ENCODE measurements at regions not wholly inside any gene's neighbourhood (a gene's known extent, or its start where the extent isn't known, plus 50 kb on each side); places are given as distances from the start of the nearest gene placed in this dataset.

DNA sequence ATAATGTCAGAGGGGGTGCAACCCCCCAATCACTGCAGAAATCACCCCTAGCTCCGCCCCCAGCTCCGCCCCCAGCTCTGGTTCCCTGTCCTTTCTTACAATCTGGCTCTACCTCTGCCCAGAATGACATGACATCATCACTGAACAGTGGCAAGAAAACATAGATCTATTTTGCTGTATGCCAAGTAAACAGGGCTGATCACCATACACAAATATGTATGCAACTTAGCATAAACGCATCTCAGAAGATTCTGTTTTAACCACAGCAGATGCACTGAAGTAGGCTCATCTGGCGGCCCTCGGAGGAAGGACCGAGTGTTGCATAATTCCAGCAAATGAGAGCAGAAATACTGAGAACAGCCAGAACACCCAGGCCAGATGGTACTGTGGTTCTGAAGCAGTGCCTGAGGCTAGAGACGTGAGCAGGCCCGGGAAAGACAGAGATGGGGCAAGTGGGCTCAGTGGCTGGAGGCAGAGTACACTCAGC lies 293.3 kb upstream of the KLF14 start:
- TF ChIP-seq, protein P1, sequence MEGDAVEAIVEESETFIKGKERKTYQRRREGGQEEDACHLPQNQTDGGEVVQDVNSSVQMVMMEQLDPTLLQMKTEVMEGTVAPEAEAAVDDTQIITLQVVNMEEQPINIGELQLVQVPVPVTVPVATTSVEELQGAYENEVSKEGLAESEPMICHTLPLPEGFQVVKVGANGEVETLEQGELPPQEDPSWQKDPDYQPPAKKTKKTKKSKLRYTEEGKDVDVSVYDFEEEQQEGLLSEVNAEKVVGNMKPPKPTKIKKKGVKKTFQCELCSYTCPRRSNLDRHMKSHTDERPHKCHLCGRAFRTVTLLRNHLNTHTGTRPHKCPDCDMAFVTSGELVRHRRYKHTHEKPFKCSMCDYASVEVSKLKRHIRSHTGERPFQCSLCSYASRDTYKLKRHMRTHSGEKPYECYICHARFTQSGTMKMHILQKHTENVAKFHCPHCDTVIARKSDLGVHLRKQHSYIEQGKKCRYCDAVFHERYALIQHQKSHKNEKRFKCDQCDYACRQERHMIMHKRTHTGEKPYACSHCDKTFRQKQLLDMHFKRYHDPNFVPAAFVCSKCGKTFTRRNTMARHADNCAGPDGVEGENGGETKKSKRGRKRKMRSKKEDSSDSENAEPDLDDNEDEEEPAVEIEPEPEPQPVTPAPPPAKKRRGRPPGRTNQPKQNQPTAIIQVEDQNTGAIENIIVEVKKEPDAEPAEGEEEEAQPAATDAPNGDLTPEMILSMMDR (IDR thresholded peaks at IDR 0.05; ENCODE audit: control extremely low read depth, extremely low read depth, low read depth, missing control alignments), result no peak
- DNase-seq (ENCODE audit: extremely low spot score), result peak; percentile 24
- ChIA-PET POLR2A (no interaction called here), CTCF (interaction anchor here (1.0 to 5.9 kb wide), 7 partner anchors 8 to 130 kb away, joined by 3 to 38 read pairs (median 6); no protein-coding TSS in a partner anchor)

DNA sequence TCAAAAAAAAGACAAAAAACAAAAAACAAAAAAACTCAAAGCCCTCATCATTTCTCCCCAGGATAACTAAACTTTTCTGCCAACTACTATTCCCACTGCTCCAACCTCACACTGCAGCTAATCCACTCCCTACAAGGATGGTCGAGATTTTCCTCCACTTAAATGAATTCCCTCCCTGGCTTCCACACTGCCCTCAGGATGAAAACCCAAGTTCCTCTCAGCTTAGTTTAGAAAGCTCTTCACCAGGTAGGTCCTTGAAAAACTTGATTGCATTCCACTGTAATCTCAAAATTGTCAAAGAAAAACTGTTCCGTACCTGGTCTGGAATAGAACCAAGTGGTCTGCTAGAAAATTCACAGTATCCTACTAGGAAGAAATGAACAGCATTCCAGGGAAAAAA lies 294.3 kb upstream of the KLF14 start:
- ChIA-PET CTCF (interaction anchor here (0.8 to 5.9 kb wide), 7 partner anchors 9 to 131 kb away, joined by 3 to 38 read pairs (median 6); no protein-coding TSS in a partner anchor), POLR2A (interaction anchor here (0.6 kb wide), 1 partner anchor 1542 kb away, joined by 3 read pairs; no protein-coding TSS in a partner anchor)
- DNase-seq (ENCODE audit: extremely low spot score), result no peak
- TF ChIP-seq, protein P1 (IDR thresholded peaks at IDR 0.05; ENCODE audit: control extremely low read depth, extremely low read depth, low read depth, missing control alignments), result no peak

DNA sequence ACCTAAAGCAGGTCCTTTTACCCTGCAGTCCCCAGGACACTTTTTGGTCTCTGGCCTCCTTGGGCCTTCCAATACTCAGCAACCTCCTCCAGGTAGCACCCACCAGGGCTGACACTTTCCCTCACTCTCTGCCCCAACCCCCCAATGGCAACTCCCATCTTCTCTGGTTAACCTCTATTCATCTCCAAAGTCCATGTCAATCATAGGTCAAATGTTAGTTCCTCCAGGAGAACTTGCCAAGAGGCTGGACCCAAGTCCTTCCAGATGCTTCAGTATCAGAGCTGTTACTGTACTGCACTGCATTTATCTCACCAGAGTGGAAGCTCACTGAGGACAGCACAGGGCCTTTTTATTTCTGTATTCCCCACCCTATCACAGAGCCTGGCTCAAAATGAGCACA lies 295.0 kb upstream of the KLF14 start:
- CTCF ChIA-PET, result interaction anchor here (0.8 to 5.9 kb wide), 6 partner anchors 12 to 132 kb away, joined by 3 to 38 read pairs (median 8); no protein-coding TSS in a partner anchor
- TF ChIP-seq, protein P1 (IDR thresholded peaks at IDR 0.05; ENCODE audit: control extremely low read depth, extremely low read depth, low read depth, missing control alignments), result no peak
- no peak for DNase-seq (ENCODE audit: extremely low spot score)
- POLR2A ChIA-PET, result interaction anchor here (0.6 kb wide), 1 partner anchor 1543 kb away, joined by 3 read pairs; no protein-coding TSS in a partner anchor

DNA sequence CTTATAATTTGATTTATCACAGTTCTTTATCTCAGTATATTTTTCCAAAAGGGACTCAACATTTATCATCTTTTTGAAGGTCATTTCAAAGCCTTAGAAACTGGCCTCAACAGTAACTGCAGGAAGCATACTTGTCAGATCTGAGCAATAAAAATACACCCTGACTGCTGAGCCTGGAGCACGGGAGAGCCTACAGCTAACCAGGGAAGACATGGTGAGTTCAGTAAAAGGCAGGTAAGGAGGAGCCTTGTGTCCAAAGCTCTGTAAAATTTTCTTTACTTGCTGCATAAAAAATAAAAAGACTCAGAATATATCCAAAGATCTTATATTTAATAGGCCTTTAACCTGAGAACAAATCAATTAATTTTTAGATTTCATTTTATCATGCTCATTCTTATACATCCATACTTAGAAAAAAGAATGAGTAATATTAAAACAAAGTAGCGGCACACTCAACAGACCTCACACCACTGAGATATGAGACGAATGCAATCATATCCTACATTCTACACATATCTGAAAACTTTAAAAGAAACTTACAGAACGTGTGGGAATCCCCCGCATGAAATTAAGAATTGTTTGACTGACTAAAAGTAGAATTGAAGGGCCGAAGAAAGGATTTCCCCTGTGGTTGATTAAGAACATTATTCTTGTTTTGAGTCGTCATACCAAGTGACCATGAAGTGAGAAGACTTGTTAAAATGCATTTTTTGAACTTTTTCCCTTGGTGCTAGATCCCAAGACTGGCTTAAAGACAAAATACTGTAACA lies 296.4 kb upstream of the MKLN1 start:
- TF ChIP-seq, protein P1 (IDR thresholded peaks at IDR 0.05; ENCODE audit: control extremely low read depth, extremely low read depth, low read depth, missing control alignments), result no peak
- ChIA-PET CTCF (interaction anchor here (1.0 to 5.9 kb wide), 2 partner anchors 9 to 72 kb away, joined by 3 to 38 read pairs; no protein-coding TSS in a partner anchor), POLR2A (no interaction called here)
- DNase-seq (ENCODE audit: extremely low spot score), result peak; percentile 52

DNA sequence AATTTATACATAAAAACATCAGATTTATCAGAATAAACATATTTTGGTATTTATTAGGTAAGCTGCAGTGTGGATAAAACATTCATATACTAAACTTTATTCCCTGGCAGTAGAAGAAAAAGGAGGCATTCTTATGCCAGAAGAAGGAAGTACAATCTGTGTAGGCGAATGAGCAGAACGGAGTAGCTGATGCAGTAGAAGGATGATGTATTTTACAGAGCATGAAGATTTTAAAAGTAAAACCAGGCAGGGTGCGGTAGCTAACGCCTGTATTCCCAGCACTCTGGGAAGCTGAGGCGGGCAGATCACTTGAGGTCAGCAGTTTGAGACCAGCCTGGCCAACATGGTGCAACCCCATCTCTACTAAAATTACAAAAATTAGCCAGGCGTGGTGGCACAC lies 294.9 kb upstream of the MKLN1 start:
- no peak for DNase-seq (ENCODE audit: extremely low spot score)
- ChIA-PET CTCF (interaction anchor here (0.9 to 1.8 kb wide), 3 partner anchors 50 to 136 kb away, joined by 3 to 8 read pairs (median 8); no protein-coding TSS in a partner anchor), POLR2A (no interaction called here)
- TF ChIP-seq, protein P1 (IDR thresholded peaks at IDR 0.05; ENCODE audit: control extremely low read depth, extremely low read depth, low read depth, missing control alignments), result no peak

DNA sequence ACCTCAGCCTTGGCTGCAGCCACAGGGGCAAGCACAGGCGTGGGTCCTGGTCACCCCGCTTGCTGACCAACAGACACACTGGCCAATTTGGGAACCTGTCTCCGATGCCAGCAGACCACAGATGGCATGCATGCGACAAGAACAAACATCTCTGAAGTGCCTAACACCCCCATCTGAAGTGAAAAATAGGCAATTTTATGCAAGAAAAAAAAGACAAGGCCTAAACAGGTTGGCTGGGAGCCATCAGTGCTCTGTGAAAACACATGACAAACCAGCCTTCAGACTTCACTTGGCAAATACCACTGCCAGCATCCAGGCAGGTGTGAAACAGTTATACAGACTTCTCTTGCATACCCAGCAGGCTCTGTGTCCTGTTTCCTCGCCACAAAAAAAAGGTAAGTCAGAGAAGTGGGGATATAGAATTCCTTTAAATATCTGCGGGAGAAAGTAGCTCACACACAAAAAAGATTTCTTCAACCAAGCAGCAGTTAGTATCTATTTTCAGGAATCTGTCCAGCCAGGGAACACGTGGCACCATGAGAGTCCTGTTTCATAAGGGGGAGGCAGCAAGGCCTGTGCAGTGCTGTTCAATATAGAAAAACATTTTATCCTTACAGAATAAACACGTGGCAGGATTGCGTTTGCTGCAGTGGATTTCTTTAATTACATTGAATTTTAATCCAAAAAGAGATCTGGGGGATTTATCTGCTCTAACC lies 293.4 kb upstream of the MKLN1 start:
- ChIA-PET CTCF (interaction anchor here (1.2 to 1.8 kb wide), 2 partner anchors 137 kb away, joined by 5 to 8 read pairs; no protein-coding TSS in a partner anchor), POLR2A (no interaction called here)
- TF ChIP-seq, protein P1 (IDR thresholded peaks at IDR 0.05; ENCODE audit: control extremely low read depth, extremely low read depth, low read depth, missing control alignments), result no peak
- no peak for DNase-seq (ENCODE audit: extremely low spot score)
